GM19193 (cell line): ENCODE measurements at regions not wholly inside any gene's neighbourhood (a gene's known extent, or its start where the extent isn't known, plus 50 kb on each side); places are given as distances from the start of the nearest gene placed in this dataset.

Experiments
- POLR2A ChIP-seq: IDR thresholded peaks from 4 replicates; pipeline ENCODE4 v1.6.1; 2011; ENCODE audit not compliant: insufficient read depth, insufficient read length; ENCODE audit errors: extremely low read depth

DNA sequence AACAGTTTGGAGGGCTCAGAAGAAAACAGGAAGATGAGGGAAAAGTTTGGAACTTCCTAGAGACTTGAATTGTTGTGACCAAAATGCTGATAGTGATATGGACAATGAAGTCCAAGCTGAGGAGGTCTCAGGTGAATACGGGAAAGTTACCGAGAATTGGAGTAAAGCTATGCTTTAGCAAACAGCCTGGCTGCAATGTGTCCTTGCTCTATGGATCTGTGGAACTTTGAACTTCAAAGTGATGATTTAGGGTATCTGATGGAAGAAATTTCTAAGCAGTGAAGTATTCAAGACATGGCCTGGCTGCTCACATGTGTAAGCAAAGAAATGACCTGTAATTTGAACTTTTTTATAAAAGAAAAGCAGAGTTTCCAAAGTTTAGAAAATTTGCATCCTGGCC lies 240.2 kb upstream of the KLF14 start:
- TF ChIP-seq POLR2A = no peak

DNA sequence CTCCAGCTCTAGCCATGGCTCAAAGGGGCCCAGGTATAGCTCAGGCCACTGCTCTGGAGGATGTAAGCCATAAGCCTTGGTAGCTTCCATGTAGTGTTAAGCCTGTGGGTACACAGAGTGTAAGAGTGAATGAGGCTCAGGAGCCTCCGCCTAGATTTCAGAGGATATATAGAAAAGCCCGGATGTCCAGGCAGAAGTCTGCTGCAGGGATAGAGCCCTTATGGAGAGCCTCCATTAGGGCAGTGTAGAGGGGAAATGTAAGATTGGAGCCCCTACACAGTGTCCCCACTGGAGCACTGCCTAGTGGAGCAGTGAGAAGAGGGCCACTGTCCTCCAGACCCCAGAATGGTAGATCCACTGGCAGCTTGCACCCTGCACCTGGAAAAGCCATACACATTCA lies 240.8 kb upstream of the KLF14 start:
- no peak for TF ChIP-seq POLR2A

DNA sequence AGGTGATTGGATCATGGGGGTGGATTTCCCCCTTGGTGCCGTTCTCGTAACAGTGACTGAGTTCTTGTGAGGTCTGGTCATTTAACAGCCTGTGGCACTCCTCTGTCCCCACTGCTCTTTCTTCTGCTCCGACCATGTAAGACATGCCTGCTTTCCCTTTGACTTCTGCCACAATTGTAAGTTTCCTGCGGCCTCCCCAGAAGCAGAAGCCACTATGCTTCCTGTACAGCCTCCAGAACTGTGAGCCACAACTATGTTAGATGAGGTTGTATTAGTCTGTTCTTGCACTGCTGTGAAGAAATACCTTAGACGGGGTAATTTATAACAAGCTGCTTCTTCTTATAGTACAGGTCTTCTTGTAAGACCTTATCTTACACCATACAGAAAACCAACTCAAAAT lies 241.7 kb upstream of the KLF14 start:
- no peak for TF ChIP-seq POLR2A

DNA sequence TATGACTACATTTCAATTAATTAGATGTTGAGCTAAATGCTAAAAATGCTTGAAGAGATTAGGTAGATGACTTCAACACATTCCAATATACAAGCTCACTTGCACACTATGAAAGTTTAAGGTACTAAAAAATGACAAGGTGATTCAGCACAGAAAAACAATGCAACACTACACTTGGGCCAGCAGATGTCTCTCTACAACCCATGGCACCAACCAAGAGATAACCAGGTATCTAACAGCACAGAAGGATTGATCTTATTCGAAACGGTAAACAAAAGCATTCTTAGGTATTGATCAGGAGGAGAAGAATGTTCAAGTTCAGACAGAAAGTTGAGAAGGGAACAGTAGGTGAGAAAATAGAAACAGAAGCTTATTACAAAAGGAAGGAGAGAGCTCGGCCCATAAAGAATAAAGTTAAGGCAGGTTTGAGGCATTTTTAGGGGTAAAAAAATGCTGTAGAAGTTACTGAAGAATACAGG lies 248.2 kb upstream of the KLF14 start:
- TF ChIP-seq POLR2A = no peak

DNA sequence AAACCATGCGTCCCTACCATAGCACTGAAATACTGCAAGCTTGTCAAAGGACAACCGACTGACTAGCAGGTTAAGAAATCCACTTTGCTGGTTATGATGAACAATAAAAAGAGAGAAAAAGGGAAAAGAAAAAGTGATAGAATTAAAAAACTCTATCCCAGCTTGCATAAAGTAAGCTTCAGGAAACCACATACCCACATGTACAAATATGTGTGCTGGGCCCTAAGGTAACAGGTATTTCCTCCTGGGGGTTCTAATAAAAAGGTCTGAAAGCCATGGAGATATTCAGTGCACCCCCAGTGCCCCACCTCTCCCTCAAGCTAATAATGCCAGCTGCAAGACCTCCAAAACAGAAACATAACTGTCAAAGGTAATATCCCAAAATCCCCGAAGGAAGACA lies 248.6 kb upstream of the KLF14 start:
- no peak for TF ChIP-seq POLR2A

DNA sequence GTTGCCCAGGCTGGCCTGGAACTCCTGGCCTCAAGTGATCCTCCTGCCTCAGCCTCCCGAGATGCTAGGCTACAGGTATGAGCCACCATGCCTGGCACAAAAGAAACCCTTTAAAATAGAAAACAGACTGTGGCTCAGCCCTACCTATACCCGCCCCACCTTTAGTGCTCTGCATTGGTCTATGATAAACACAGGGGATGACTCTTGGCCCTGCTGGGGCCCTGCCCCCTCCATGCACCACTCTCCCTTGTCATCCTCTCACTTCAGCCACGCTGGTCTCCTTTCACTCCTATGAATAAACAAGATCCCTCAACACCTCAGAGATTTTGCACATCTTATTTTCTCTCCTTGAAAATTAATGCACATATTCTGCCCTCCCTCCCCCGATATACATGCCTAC lies 251.4 kb upstream of the KLF14 start:
- TF ChIP-seq POLR2A = no peak

GRCh38 chr7:130986261-130986690 lies 252.3 kb upstream of the KLF14 start:
- TF ChIP-seq POLR2A = no peak

- no peak for TF ChIP-seq POLR2A
Measured at GRCh38 chr7:130987092-130987491, 253.1 kb upstream of the KLF14 start.

- TF ChIP-seq POLR2A = no peak
Measured at GRCh38 chr7:130988443-130988842, 254.4 kb upstream of the KLF14 start.

DNA sequence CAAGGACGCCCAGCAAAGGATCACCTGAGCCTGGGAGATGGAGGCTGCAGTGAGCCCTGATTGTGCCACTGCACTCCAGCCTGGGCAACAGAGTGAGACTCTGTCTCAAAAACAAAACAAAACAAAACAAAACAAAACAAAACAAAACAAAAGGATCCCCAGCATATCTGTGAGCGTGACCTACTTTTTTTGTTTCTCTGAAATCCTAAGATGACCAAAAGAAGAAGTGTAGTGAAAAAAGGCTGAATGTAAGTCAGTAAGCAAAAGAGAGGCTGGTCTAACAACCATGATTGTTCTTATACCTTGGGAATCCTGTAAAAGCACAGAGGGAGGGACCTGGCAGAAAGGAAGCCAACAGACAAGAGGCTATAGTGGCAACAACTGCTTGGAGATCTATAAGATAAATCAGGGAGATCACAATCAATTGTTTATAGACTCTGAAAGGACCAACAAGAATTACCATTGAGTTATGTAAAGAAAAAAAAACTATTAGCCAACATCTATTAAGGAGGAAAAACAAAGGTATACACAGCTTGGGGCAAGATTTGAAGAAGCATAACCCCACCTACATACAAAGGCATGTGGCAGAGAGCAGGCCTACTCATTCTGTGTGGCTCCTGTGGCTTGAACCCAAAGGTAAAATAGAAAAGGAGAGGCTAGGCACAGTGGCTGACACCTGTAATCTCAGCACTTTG lies 255.2 kb upstream of the KLF14 start:
- TF ChIP-seq POLR2A = no peak

DNA sequence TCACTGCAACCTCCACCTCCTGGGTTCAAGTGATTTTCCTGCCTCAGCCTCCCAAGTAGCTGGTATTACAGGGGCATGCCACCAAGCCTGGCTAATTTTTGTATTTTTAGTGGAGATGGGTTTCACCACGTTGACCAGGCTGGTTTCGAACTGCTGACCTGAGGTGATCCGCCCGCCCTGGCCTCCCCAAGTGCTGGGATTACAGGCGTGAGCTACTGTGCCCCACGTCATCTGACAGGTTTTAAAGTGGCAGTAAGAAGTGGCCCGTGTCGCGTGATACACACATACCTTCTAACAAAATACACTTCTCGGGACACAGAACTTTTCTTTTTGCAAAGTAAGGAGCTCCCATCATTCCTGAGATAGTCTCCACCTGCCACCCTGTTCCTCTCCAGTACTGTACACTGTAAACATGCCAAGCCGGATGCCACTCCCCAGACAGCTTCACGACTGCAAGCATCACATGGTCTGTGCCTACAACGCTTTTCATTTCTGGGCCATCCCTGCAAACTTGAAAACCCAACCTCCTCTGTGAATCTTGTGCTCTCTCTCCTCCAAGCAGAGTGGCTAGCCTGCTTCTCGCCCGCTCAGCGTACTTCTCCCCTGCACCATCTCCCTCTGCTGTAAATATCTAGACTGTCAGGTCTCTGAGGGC lies 256.3 kb upstream of the KLF14 start:
- no peak for TF ChIP-seq POLR2A

DNA sequence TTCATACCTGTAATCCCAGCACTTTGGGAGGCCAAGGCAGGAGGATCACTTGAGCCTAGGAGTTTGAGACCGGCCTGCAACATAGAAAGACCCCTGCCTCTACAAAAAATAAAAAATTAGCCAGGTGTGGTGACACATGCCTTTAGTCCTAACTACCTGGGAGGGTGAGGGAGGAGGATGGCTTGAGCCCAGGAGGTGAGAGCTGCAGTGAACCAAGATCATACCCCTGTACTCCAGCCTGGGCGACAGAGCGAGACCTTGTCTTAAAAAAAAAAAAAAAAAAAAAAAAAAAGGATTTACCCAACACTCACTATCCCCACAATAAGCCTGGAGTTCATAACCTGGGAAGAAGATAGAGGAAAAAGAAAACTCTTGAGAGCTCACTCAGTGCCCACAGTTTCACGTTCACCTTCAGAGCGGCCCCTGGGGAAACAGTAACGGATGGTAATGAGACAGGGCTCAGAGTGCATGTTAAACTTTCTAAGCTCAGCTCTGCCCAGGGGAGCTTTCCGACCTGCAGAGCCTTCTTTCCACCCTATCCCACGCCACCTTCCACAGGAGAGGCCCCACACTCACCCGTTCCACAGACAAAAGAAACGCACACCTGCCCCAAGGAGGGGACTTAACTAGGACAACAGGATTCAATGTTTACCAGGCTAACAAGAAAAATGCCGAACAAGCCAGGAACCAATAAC lies 259.8 kb upstream of the KLF14 start:
- no peak for TF ChIP-seq POLR2A

- TF ChIP-seq POLR2A = no peak
Measured at GRCh38 chr7:130994378-130995115, 260.5 kb upstream of the KLF14 start.

DNA sequence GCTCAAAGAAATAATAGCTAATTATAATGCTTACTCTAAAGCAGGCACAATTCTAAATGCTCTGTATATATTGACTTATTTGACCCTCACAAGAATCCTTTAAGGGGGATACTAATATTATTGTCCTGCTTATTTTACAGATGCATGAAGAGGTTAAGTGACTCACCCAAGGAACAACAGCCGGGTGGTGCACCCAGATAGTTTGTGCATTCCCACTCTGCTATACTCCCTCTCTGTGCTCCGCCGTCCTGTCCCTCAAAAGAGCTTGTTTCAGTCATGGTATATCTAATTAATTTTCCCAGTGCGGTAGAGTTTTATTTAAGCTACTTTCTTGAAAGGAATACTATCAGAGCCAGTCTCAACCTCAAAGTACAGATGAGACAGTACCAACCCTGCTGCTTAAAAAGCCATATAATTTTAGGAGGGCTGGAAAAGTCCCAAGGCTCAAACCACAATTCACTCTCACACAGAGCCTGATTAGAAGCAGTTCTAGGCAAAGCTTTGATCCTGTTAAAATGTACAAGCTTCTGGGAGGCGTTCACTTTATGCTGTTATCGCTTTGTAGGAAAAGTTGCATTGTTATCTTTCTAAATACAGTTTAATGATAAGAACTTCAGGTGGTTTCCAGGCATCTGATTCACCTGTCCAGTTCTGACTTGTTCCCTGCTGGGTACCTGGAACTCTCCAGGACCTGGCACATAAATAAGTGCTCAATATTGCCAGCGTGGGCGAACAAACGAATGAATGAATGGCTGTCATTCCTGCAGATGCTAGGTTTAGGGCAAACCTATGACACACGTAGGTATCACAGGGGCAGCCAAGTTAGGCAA lies 261.5 kb upstream of the KLF14 start:
- TF ChIP-seq POLR2A = no peak

GRCh38 chr7:130996205-130996832 lies 262.3 kb upstream of the KLF14 start:
- TF ChIP-seq POLR2A = no peak

DNA sequence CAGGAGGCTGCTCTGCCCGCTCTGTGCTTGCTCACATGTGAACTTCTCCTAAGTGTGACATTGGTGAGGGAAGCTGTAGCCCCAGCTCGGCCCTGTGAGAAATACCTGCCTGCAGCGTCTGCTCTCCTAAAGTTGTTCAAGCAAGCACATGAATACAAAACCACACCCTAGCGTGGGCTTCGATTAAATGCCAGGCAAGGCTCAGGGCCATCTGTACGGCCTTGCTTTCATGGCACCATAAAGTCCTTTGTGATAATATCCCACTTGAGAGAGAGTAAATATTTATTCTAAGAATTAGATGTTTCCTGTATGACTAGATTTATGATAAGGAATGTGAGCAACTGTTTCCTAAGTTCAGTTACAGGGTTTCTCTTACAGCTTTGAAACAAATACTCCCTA lies 262.8 kb upstream of the KLF14 start:
- no peak for TF ChIP-seq POLR2A
